Karpas-422 (cell line): ENCODE measurements at regions not wholly inside any gene's neighbourhood (a gene's known extent, or its start where the extent isn't known, plus 50 kb on each side); places are given as distances from the start of the nearest gene placed in this dataset.

ENCODE experiments used
- DNase-seq: peaks from one replicate; pipeline ENCODE4 v3.0.0-alpha.2; 2015
- H2AFZ ChIP-seq: fragments of 200-600 bp; sonication (generic); 2 replicates; pipeline ENCODE4 v1.6.1; 2014; ENCODE audit warnings: antibody characterized with exemption, low read length, mixed read lengths
- H3K27ac ChIP-seq: fragments of 200-600 bp; sonication (generic); 2 replicates; pipeline ENCODE4 v1.5.1; 2014; ENCODE audit warnings: mild to moderate bottlenecking, low read length, moderate library complexity
- H3K27me3 ChIP-seq: fragments of 200-600 bp; sonication (generic); 2 replicates; pipeline ENCODE4 v1.6.1; 2014; ENCODE audit warnings: low read length, mixed read lengths
- H3K36me3 ChIP-seq: fragments of 200-600 bp; sonication (generic); 2 replicates; pipeline ENCODE4 v1.6.1; 2014; ENCODE audit warnings: low read length, mixed read lengths; ENCODE audit not compliant: insufficient read depth
- H3K4me1 ChIP-seq: fragments of 200-600 bp; sonication (generic); 2 replicates; pipeline ENCODE4 v1.6.1; 2014; ENCODE audit warnings: mild to moderate bottlenecking, low read length, mixed read lengths
- H3K4me2 ChIP-seq: fragments of 200-600 bp; sonication (generic); 2 replicates; pipeline ENCODE4 v1.6.1; 2014; ENCODE audit warnings: low read length, low read depth, mild to moderate bottlenecking; ENCODE audit not compliant: poor library complexity, severe bottlenecking
- H3K4me3 ChIP-seq: fragments of 200-600 bp; sonication (generic); 2 replicates; pipeline ENCODE4 v1.5.1; 2014; ENCODE audit warnings: mild to moderate bottlenecking, antibody characterized with exemption, low read length, mixed read lengths
- H3K79me2 ChIP-seq: fragments of 200-600 bp; sonication (generic); 2 replicates; pipeline ENCODE4 v1.6.1; 2014; ENCODE audit warnings: mild to moderate bottlenecking, low read length, mixed read lengths
- H3K9ac ChIP-seq: fragments of 200-600 bp; sonication (generic); 2 replicates; pipeline ENCODE4 v1.6.0; 2014; ENCODE audit warnings: low read length
- H3K9me2 ChIP-seq: fragments of 200-600 bp; sonication (generic), shearing (Covaris generic); replicated peaks from 2 replicates; pipeline ENCODE4 v1.6.0; 2014; ENCODE audit warnings: mild to moderate bottlenecking, low read length, moderate library complexity; ENCODE audit not compliant: insufficient read depth
- H3K9me3 ChIP-seq: fragments of 300-700, 200-600 bp; sonication (generic); 2 replicates; pipeline ENCODE4 v1.6.1; 2014; ENCODE audit warnings: low read length, mixed read lengths
- H4K20me1 ChIP-seq: fragments of 200-600 bp; sonication (generic); 2 replicates; pipeline ENCODE4 v1.6.1; 2014; ENCODE audit warnings: mild to moderate bottlenecking, antibody characterized with exemption, low read length, low read depth; ENCODE audit not compliant: insufficient read depth

DNA sequence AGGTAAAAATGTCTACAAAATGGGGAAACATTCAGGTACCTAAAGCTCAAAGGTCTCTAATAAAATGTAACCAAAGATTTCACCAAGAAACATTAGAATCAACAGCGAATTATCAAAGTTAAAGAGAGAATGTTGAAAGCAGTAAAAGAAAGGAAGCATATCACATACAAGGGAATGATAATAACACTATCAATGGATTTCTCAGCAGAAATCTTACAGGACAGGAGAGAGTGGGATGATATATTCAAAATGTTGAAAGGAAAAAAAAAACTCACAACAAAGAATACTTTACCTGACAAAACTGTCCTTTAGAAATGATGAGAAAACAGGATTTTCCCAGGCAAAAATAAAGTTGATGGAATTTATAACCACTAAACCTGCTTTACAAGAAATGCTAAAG, 591.2 kb upstream of the POU3F3 start:
- no peak overlapping the region for H2AFZ ChIP-seq
- no peak overlapping the region for H3K27ac ChIP-seq
- no peak for DNase-seq
- no peaks in the 10 kb centered on the region for H3K36me3 ChIP-seq
- no peaks in the 10 kb centered on the region for H3K9me2 ChIP-seq
- no peak overlapping the region for H3K4me2 ChIP-seq
- H3K27me3 ChIP-seq, result no peaks in the 10 kb centered on the region
- no peak overlapping the region for H3K4me3 ChIP-seq
- no peaks in the 10 kb centered on the region for H3K79me2 ChIP-seq
- H4K20me1 ChIP-seq, result no peaks in the 10 kb centered on the region
- H3K9ac ChIP-seq, result no peak overlapping the region
- H3K9me3 ChIP-seq, result peaks cover 27% of the 10 kb centered on the region
- H3K4me1 ChIP-seq, result no peaks in the 10 kb centered on the region

GRCh38 chr2:104279646-104280045, 574.3 kb upstream of the POU3F3 start:
- Histone ChIP-seq H3K9me3 (no peaks in the 10 kb centered on the region), H3K9ac (no peak overlapping the region), H3K4me3 (no peak overlapping the region), H3K4me1 (no peaks in the 10 kb centered on the region), H3K27me3 (no peaks in the 10 kb centered on the region), H3K4me2 (no peak overlapping the region), H3K79me2 (no peaks in the 10 kb centered on the region), H4K20me1 (no peaks in the 10 kb centered on the region), H2AFZ (no peak overlapping the region), H3K36me3 (no peaks in the 10 kb centered on the region), H3K27ac (no peak overlapping the region), H3K9me2 (no peaks in the 10 kb centered on the region)
- DNase-seq, result no peak

GRCh38 chr2:104280216-104280615, 573.7 kb upstream of the POU3F3 start:
- no peaks in the 10 kb centered on the region for H3K27me3 ChIP-seq
- H3K36me3 ChIP-seq, result no peaks in the 10 kb centered on the region
- no peaks in the 10 kb centered on the region for H3K9me3 ChIP-seq
- H3K9ac ChIP-seq, result no peak overlapping the region
- no peaks in the 10 kb centered on the region for H3K4me1 ChIP-seq
- H3K79me2 ChIP-seq, result no peaks in the 10 kb centered on the region
- H3K27ac ChIP-seq, result no peak overlapping the region
- DNase-seq, result no peak
- H3K4me2 ChIP-seq, result no peak overlapping the region
- no peaks in the 10 kb centered on the region for H3K9me2 ChIP-seq
- no peak overlapping the region for H2AFZ ChIP-seq
- no peaks in the 10 kb centered on the region for H4K20me1 ChIP-seq
- H3K4me3 ChIP-seq, result no peak overlapping the region

DNA sequence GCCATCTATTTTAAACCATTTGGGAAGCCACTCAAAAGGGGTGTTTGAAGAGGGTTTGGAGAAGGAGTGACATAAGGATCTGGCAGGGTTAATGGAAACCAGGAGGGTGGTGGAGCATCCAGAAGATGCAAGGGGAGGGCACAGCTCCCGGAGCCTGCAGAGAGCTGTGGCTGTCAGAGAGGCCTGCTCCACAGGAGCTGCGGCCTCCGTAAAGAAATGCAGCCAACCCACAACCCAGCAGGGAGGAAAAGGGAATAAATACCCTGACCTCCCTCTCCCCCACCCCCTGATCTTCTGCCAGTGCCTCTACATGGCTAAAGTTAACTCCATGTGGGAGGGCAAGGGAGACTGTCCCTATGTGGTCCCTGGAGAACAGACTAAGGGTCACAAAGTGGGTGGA, 567.1 kb upstream of the POU3F3 start:
- no peak for DNase-seq
- no peak overlapping the region for H3K27ac ChIP-seq
- no peaks in the 10 kb centered on the region for H3K36me3 ChIP-seq
- no peaks in the 10 kb centered on the region for H4K20me1 ChIP-seq
- H3K79me2 ChIP-seq, result no peaks in the 10 kb centered on the region
- H3K4me2 ChIP-seq, result no peak overlapping the region
- no peaks in the 10 kb centered on the region for H3K27me3 ChIP-seq
- no peak overlapping the region for H3K9ac ChIP-seq
- H2AFZ ChIP-seq, result no peak overlapping the region
- H3K9me3 ChIP-seq, result no peaks in the 10 kb centered on the region
- no peaks in the 10 kb centered on the region for H3K9me2 ChIP-seq
- H3K4me3 ChIP-seq, result no peak overlapping the region
- no peaks in the 10 kb centered on the region for H3K4me1 ChIP-seq

DNA sequence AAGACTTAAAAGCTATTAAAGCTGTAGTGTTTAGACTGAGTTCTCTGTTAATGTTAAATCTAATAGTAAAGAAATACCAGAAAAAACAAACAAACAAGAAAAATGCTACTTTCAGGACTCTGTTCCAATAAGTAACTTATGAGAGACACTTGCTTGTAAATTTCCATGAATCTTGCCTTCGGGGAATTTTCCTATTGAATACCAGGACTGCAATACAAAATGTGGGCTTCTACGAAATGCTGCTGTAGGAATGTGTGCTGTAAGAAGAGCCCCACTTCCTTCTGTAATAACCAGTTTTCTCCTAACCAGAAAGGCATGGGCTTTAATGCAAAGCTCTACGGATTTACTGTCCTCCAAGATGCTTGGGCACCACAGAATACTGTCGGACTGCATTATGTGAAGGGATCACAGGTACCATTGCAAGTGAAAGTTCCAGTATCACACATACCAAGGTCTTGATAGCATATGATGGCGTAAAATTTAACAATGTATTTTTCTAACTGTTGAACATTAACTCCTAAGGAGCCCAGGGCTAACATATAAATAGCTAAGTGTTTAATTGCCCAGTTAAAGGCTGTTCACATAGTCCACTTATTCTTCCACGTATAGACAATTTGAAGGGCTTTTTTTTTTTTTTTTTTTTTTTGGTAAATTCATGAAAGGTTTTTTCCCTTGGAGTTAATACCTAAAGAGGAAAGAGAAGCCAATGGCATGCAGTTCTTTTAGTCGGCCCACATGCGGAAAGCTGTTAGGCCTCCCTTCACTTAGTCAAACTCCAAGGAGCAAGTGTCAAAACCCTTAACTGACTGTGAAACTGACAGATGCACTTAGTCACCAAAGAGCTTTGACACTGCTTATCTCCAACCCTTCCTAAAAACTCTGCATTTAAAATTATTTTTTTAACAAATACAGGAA, 564.0 kb upstream of the POU3F3 start:
- no peak overlapping the region for H3K27ac ChIP-seq

DNA sequence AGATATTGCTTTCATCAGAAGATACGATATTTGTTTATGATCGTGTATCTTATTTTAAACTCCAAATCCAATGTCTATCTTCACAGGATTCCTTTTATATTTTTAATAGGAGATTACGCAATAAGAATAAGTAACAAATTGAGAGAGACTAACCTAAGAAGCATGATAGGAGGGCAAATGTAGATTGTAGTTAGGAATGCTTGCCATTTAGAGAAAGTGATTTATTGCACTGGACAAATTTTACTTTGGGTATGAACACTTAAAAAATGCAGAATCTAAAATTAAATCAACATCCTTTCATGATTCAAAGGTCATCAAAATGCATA, 563.4 kb upstream of the POU3F3 start:
- H3K27me3 ChIP-seq, result no peaks in the 10 kb centered on the region

More for the DNA sequence above, 564.0 kb upstream of the POU3F3 start:
- Histone ChIP-seq H3K9me3 (no peaks in the 10 kb centered on the region; the same call in 1 of the 2 replicates), H2AFZ (no peak overlapping the region), H3K9me2 (0 out of 2 replicates have a peak, but pooled peaks cover 13% of the 10 kb centered on the region), H3K9ac (no peak overlapping the region), H3K4me3 (no peak overlapping the region), H3K36me3 (no peaks in the 10 kb centered on the region), H3K27me3 (no peaks in the 10 kb centered on the region), H3K4me1 (no peaks in the 10 kb centered on the region), H4K20me1 (no peaks in the 10 kb centered on the region), H3K4me2 (no peak overlapping the region), H3K79me2 (no peaks in the 10 kb centered on the region)
- DNase-seq, result no peak

GRCh38 chr2:104312684-104313083, 541.2 kb upstream of the POU3F3 start:
- H3K9me2 ChIP-seq, result no peaks in the 10 kb centered on the region
- H3K79me2 ChIP-seq, result no peaks in the 10 kb centered on the region
- H3K4me2 ChIP-seq, result no peak overlapping the region
- H3K27me3 ChIP-seq, result no peaks in the 10 kb centered on the region
- H3K36me3 ChIP-seq, result no peaks in the 10 kb centered on the region
- no peaks in the 10 kb centered on the region for H4K20me1 ChIP-seq
- H3K9ac ChIP-seq, result no peak overlapping the region
- H2AFZ ChIP-seq, result no peak overlapping the region
- H3K4me3 ChIP-seq, result no peak overlapping the region
- no peak for DNase-seq
- H3K4me1 ChIP-seq, result no peaks in the 10 kb centered on the region
- H3K27ac ChIP-seq, result no peak overlapping the region
- H3K9me3 ChIP-seq, result no peaks in the 10 kb centered on the region

More for the DNA sequence above, 563.4 kb upstream of the POU3F3 start:
- Histone ChIP-seq H3K9me2 (0 out of 2 replicates have a peak, but pooled peaks cover 13% of the 10 kb centered on the region), H3K27ac (no peak overlapping the region), H3K4me1 (no peaks in the 10 kb centered on the region), H3K36me3 (no peaks in the 10 kb centered on the region), H3K4me2 (no peak overlapping the region), H3K79me2 (no peaks in the 10 kb centered on the region), H3K9ac (no peak overlapping the region), H4K20me1 (no peaks in the 10 kb centered on the region), H2AFZ (no peak overlapping the region), H3K4me3 (no peak overlapping the region), H3K9me3 (no peaks in the 10 kb centered on the region; the same call in 1 of the 2 replicates)
- no peak for DNase-seq

GRCh38 chr2:104318001-104318665, 535.8 kb upstream of the POU3F3 start:
- Histone ChIP-seq H3K4me3 (no peak overlapping the region), H3K79me2 (no peaks in the 10 kb centered on the region), H3K4me2 (no peak overlapping the region), H3K9me2 (no peaks in the 10 kb centered on the region), H3K36me3 (no peaks in the 10 kb centered on the region), H2AFZ (no peak overlapping the region), H3K27ac (no peak overlapping the region), H3K9ac (no peak overlapping the region), H3K4me1 (no peaks in the 10 kb centered on the region), H3K9me3 (no peaks in the 10 kb centered on the region), H3K27me3 (no peaks in the 10 kb centered on the region), H4K20me1 (no peaks in the 10 kb centered on the region)
- DNase-seq, result no peak
